GM12892 (cell line): ENCODE measurements at regions not wholly inside any gene's neighbourhood (a gene's known extent, or its start where the extent isn't known, plus 50 kb on each side); places are given as distances from the start of the nearest gene placed in this dataset.

Experiments used
- POLR2A ChIP-seq: IDR thresholded peaks from 2 replicates; pipeline ENCODE4 v1.6.1; 2011; ENCODE audit warnings: low read depth, low read length, control low read depth
- POLR2AphosphoS5 ChIP-seq: IDR thresholded peaks from 2 replicates; pipeline ENCODE4 v1.6.1; 2011; ENCODE audit warnings: low read depth, low read length, control low read depth
- TAF1 ChIP-seq: IDR thresholded peaks from 2 replicates; pipeline ENCODE4 v1.6.1; 2011; ENCODE audit warnings: low read depth, mild to moderate bottlenecking, control low read depth, low read length, borderline replicate concordance

GRCh38 chr1:94739521-94740061 lies 80.6 kb upstream of the SLC44A3 start:
- TF ChIP-seq POLR2A = no peak
- TF ChIP-seq POLR2AphosphoS5 = no peak
- TF ChIP-seq TAF1 = no peak
